HG03460 (cell line): ENCODE measurements at regions not wholly inside any gene's neighbourhood (a gene's known extent, or its start where the extent isn't known, plus 50 kb on each side); places are given as distances from the start of the nearest gene placed in this dataset.

Source experiments
- ATAC-seq: cut with Tn5 transposase; IDR thresholded peaks from one replicate; pipeline ENCODE4 v1.9.1; 2021; ENCODE audit not compliant: unreplicated experiment

DNA sequence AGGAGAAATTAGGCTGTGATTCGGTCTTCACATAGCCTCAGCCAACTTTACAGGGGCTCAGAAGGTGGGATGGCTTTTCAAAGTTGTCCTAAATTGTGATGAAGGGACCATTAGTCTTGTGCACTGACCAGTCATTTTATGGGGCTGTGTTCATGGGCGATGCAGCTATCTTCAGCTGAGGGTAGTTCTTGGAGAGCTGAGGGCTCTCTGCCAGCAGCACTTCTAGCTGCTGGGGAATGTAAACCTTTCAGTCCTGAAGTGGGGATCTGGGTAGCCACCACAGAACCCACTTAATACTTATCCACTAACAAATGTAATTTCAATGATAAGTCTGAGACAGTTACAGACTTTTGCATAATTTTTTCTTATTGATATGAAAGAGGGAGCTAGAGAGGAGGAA, 270.6 kb downstream of the AEBP2 start:
- ATAC-seq = no peak

DNA sequence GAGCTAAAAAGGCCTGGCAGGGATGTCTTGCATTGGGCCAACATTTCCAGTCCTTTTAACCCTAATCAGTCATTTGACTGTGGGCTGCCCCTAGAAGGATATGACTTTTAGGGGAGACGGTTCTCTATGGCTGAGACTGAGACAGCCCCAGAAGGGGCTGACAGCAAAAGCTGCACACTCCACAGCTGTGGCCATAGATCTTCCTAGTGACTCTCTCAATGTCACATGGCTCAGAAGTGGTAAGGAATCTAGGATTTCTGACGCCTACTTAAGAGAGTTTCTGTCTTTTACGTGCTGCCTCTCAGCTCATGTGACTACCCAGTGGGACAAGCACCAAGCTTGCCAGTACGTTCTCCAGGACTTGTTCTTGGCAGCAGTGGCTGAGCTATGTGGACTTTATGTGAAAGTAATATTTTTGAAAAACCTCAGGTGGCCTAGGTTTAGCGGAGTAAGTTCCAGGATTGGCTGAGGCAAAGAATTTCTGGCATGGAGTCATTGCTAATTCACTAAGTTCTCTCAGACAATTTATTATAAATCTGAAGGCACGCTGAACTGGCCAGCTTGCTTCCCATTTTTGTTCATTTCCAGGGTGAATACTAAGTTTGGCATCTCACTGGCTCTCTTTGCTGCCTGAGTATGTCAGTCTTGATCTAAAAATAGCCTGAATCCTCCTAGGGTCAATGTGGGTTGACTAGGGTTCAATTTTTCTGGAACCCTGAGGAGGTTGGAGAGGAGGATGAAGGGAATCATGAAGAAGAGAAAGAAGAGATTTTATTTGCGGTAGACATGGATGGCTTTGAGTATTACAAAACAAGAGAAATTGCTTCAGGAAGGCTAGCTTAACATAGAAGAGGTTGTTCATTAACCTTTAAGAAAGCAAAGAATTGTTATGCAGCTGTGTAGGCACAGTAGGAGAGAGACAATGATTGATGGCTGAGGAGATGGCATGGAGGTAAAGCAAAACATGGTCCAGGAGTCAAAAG, 271.8 kb downstream of the AEBP2 start:
- no peak for ATAC-seq

DNA sequence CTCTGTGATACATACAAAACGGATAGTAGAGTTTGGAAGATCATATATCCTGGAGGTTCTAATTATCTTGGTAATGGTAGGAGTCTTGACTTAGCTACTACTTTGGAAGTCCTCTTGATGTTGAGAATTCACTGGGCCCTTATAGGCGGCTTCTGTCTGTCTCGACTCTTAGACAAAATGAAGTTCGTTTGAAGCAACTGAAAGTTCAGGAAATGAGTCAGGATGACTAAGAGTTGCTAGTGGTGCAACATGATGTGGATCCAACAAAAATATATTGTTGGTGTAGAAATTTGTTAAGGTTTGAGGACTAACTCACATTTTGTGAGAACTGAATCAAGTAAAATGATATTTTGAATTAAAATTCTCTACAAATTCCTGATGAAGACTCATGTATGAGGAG, 272.7 kb downstream of the AEBP2 start:
- no peak for ATAC-seq

GRCh38 chr12:19718401-19718800, 279.1 kb downstream of the AEBP2 start:
- ATAC-seq = no peak

- no peak for ATAC-seq
Observed at GRCh38 chr12:19719672-19720071, 280.4 kb downstream of the AEBP2 start.

DNA sequence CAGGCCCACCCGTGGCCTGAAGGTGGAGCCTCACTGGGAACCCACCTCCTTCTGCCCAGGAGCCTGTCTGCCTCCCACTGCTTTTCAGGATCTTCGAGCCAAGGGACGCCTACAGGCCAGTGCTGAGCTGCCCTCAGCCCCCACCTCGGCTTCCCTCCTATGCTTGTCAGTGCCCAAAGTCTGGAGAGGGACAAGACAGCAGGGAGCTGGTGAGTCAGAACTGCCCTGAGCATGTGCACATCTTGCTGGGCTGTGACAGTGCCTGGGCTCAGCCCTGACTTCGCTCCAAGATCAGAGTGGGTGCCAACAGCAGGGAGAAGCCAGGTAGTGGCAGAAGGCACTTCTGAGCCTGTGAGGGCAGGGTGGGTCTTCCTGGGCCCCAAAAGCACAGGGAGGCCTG, 286.8 kb downstream of the AEBP2 start:
- no peak for ATAC-seq

GRCh38 chr12:19726592-19726991, 287.3 kb downstream of the AEBP2 start:
- ATAC-seq = no peak

DNA sequence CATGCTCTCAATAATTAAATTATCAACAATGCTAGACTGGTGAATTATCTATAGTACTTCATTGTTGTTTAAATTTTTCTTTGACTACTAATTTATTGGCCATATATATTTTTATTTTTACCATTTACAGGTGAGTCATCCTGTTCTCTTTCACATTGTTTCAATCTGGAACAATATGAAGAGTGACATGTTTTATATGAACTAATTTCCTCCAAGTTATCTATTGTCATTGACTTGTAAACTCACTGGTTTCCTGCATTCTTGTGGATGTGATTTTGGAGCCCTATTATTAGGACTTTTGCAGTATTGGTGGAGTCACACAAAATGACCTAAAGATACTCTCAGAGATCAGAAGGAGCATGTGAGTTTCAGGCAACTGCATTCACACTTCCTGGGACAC, 297.7 kb downstream of the AEBP2 start:
- no peak for ATAC-seq

- no peak for ATAC-seq
Observed at GRCh38 chr12:19739195-19739776, 300.0 kb downstream of the AEBP2 start.

GRCh38 chr12:19740472-19741131, 301.3 kb downstream of the AEBP2 start:
- no peak for ATAC-seq

- ATAC-seq = no peak
Observed at GRCh38 chr12:19741132-19741489, 301.8 kb downstream of the AEBP2 start.

GRCh38 chr12:19744705-19745218, 305.5 kb downstream of the AEBP2 start:
- ATAC-seq = no peak

DNA sequence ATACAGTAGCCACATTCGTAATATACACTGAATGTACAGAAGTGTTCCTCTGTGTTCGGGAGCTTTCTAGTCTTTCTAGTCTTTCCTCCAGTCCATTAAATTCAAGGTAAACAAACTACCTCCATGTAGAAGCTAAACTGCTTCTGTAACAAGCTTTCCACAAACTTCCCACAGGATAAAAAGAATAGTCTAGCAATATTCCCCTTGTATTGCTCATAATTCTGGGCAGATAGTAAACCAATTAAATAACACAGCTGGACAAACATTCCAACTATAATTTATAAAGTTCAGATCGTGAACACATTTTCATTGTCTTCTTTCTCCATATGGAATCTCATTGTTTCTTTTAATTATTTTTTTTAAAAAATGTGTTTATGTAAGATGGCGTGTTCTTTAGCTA, 307.2 kb downstream of the AEBP2 start:
- no peak for ATAC-seq

DNA sequence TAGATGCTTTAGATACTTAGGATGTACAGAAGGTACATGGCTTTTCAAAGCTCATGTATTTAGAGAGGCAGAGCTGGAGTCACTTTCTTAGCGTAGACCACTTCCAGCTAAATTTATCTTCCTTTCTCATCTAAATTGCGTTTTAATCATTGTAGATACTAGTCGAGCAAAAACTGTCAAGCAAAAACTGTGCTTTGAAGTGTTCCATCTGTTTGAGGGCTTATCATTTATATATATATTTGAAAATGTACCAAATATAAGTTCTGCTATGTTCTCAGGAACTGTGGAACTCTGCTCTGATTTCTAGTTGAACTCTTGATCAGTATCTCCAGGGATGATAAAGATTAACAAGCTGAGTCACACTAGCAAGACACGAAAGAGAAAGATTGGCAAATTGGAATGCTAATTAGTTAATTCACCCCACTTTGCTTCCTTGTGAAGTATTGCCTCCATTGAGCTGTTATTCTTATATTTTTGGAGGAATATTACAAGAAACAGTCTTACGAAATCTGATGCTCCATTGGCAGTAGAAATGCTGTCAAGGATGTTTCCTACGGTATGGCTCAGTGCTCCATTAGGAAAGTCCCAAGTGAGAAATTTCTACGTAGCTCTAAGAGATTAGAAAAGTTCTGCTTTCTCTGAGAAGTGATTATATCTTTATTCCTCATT, 310.7 kb downstream of the AEBP2 start:
- ATAC-seq = no peak

DNA sequence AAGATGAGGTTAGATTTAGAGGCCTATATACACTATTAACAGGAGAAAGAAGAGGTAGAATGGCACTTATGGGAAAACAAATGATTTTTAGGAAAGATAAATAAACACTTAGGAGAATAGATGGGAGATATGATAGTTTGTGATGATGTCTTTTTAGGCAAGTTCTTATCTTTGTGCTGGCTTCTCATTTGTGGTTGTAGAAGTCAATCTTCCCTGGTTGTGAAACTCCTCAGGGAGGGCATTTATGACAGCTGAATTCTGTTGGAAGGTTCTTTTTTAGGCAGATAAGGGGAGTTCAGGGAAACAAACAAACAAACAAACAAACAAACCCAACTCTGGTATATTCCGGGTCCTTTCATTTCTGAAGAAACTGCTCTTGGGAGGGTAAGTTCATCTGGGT, 311.8 kb downstream of the AEBP2 start:
- ATAC-seq = no peak

- ATAC-seq = no peak
Observed at GRCh38 chr12:19752712-19753111, 313.4 kb downstream of the AEBP2 start.

DNA sequence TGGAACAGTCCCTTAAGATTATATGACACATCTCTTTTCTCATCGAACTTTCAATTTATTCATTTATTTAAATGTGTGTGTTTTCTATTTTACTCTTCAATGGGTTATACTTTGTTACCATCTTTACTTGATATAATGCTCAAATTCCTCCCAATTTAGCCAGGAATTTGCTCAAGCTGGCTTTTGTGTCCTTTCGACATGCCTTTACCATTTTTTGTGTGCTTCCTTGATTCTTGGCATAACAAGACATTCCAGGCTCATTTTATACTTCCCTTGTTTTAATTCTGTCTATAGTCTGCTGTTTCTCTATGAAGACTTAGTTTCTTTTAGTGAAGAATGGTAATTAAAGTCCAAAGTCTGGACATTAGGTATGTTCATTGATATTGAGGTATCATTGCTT, 315.8 kb downstream of the AEBP2 start:
- ATAC-seq = no peak

DNA sequence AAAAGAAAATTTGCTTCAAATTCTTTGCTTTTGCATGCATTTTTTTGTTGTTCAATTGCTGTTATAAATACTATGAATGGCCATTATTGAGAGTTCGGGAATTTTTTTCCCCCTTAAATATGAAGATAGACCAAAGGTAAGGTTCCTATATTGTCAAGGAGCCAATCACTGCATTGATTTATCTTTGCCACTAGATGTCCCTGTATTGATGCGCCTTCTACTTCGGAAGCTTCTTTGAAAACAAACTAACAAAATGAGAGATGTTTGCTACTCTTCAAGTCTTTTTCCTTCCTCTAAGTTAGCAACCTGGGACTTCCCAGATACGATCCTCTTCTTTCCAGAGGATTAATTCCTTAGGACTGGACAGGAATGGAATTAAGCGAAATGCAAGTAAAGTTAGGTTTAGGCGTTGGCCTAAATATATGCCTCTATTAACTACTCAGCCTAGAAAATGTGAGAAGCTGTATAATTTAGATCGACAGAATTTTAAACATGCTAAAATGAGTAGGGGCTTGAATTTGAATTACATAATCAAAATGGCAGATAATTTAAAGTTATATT, 318.1 kb downstream of the AEBP2 start:
- ATAC-seq = no peak

DNA sequence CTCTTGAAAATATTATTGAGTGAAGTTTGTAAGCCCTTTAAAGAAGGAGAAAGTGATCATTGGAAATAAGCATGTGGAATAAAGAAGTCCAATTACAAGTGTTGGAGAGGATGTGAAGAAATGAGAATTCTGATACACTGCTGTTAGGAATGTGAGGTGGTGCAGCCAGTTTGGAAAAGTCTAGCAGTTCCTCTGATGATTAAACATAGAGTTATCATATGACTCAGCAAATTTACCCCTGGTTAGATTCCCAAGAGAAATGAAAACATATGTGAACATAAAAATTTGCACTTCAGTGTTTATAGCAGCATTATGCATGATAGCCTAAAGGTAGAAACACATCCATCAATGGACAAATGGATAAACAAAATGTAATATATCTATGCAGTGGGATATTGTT, 319.9 kb downstream of the AEBP2 start:
- ATAC-seq = no peak

DNA sequence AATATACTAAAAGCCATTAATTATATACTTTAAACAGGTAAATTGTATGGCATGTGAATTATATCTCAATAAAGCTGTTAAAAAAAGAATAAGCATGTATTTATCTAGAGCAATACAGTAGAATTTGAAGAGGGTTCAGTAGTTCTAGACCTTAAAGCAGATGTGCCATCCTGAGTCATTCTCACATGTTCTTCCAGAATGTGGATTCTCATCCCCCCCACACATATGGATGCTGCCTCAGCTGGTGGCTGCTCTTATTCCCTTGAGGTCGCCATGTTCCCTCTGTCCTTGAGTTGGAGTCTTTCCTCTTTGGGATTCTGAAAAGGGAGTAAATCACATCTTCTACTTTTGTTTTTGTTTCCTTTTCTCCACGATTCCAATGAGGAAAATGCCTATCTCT, 321.3 kb downstream of the AEBP2 start:
- no peak for ATAC-seq

- ATAC-seq = no peak
Observed at GRCh38 chr12:19761463-19761862, 322.2 kb downstream of the AEBP2 start.
